C4-2B (cell line): ENCODE measurements at regions not wholly inside any gene's neighbourhood (a gene's known extent, or its start where the extent isn't known, plus 50 kb on each side); places are given as distances from the start of the nearest gene placed in this dataset.

ENCODE experiments used
- ZFX ChIP-seq: fragments of 450-650 bp; IDR thresholded peaks from 2 replicates; pipeline ENCODE4 v1.6.1; 2017
- TF ChIP-seq, protein P1 (sequence below): fragments of 450-650 bp; conservative IDR thresholded peaks from 2 replicates; pipeline ENCODE4 v1.5.1; 2017; ENCODE audit warnings: mild to moderate bottlenecking

GRCh38 chr7:33849004-33849403, 56.3 kb upstream of the BMPER start:
- TF ChIP-seq, protein P1, sequence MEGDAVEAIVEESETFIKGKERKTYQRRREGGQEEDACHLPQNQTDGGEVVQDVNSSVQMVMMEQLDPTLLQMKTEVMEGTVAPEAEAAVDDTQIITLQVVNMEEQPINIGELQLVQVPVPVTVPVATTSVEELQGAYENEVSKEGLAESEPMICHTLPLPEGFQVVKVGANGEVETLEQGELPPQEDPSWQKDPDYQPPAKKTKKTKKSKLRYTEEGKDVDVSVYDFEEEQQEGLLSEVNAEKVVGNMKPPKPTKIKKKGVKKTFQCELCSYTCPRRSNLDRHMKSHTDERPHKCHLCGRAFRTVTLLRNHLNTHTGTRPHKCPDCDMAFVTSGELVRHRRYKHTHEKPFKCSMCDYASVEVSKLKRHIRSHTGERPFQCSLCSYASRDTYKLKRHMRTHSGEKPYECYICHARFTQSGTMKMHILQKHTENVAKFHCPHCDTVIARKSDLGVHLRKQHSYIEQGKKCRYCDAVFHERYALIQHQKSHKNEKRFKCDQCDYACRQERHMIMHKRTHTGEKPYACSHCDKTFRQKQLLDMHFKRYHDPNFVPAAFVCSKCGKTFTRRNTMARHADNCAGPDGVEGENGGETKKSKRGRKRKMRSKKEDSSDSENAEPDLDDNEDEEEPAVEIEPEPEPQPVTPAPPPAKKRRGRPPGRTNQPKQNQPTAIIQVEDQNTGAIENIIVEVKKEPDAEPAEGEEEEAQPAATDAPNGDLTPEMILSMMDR, result no peak
- TF ChIP-seq ZFX, result no peak
